ENCODE measurements at regions not wholly inside any gene's neighbourhood (a gene's known extent, or its start where the extent isn't known, plus 50 kb on each side); places are given as distances from the start of the nearest gene placed in this dataset.

GRCh38 chr18:45291621-45292615, 323.4 kb upstream of the SLC14A2 start:
- POLR2A ChIA-PET: no interaction called here
- Mint-ChIP-seq H3K36me3 (ENCODE audit: low read depth) (no peaks in the 10 kb centered on the region), H3K9me3 (no peaks in the 10 kb centered on the region), H3K27me3 (peaks cover 4% of the 10 kb centered on the region), H3K4me3 (no peak overlapping the region), H3K27ac (no peak overlapping the region), H3K4me1 (no peaks in the 10 kb centered on the region)
- DNase-seq: no peak
- CTCF ChIA-PET: no interaction called here

GRCh38 chr18:45295388-45295787, 319.9 kb upstream of the SLC14A2 start:
- H3K27ac Mint-ChIP-seq: no peak overlapping the region
- H3K4me3 Mint-ChIP-seq: no peak overlapping the region
- H3K36me3 Mint-ChIP-seq (ENCODE audit: low read depth): no peaks in the 10 kb centered on the region
- H3K27me3 Mint-ChIP-seq: peaks cover 4% of the 10 kb centered on the region
- CTCF ChIA-PET: no interaction called here
- H3K9me3 Mint-ChIP-seq: no peaks in the 10 kb centered on the region
- POLR2A ChIA-PET: no interaction called here
- no peaks in the 10 kb centered on the region for H3K4me1 Mint-ChIP-seq
- DNase-seq: no peak

DNA sequence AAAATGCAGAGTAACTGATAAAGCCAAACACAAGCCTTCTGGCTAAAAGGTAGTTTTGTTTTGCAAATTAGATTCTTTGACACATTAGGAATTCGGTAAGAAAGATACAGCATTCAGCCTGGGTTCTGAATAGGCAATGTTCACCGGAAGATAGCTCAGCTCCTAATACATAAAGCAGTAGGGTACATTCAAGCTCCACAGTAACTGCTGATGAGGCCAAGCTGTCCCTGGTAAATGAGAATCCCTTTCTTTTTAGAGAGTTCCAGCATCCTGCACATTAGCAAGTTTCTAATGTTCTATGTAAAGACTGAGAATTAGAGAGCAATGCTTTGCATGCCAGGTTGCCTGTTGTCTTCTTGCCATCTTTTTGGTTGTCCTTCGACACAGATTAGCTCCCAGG, 316.3 kb upstream of the SLC14A2 start:
- POLR2A ChIA-PET: no interaction called here
- no peaks in the 10 kb centered on the region for H3K9me3 Mint-ChIP-seq
- no peak overlapping the region for H3K4me3 Mint-ChIP-seq
- no peaks in the 10 kb centered on the region for H3K27me3 Mint-ChIP-seq
- no peaks in the 10 kb centered on the region for H3K4me1 Mint-ChIP-seq
- H3K27ac Mint-ChIP-seq: no peak overlapping the region
- no peaks in the 10 kb centered on the region for H3K36me3 Mint-ChIP-seq (ENCODE audit: low read depth)
- DNase-seq: no peak
- CTCF ChIA-PET: no interaction called here

GRCh38 chr18:45303026-45303425, 312.2 kb upstream of the SLC14A2 start:
- ChIA-PET POLR2A (no interaction called here), CTCF (no interaction called here)
- Mint-ChIP-seq H3K27me3 (no peaks in the 10 kb centered on the region), H3K36me3 (ENCODE audit: low read depth) (no peaks in the 10 kb centered on the region), H3K27ac (no peak overlapping the region), H3K4me3 (no peak overlapping the region), H3K9me3 (no peaks in the 10 kb centered on the region), H3K4me1 (no peaks in the 10 kb centered on the region)
- no peak for DNase-seq

DNA sequence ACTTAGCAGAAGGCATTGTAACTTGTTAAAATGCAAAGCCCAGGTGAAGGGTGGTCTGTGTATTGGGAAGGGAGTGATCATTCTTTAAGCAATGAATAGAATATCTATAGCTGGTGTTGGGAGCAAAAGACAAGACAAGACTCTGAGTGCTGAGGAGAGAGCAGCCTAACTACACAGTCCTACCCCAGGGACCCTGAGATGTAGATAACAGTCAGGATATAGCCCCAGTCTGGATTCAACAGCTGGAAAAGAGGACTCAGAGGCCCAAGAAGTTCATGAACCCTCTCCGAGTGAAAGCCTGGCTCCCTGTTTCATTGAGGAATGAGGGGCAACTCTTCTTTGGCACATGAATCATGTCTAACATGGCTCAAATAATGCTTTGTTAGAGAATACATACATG, 310.7 kb upstream of the SLC14A2 start:
- Mint-ChIP-seq H3K27me3 (no peaks in the 10 kb centered on the region), H3K9me3 (no peaks in the 10 kb centered on the region), H3K36me3 (ENCODE audit: low read depth) (no peaks in the 10 kb centered on the region), H3K4me3 (no peak overlapping the region), H3K4me1 (no peaks in the 10 kb centered on the region), H3K27ac (no peak overlapping the region)
- ChIA-PET CTCF (no interaction called here), POLR2A (no interaction called here)
- DNase-seq: no peak

DNA sequence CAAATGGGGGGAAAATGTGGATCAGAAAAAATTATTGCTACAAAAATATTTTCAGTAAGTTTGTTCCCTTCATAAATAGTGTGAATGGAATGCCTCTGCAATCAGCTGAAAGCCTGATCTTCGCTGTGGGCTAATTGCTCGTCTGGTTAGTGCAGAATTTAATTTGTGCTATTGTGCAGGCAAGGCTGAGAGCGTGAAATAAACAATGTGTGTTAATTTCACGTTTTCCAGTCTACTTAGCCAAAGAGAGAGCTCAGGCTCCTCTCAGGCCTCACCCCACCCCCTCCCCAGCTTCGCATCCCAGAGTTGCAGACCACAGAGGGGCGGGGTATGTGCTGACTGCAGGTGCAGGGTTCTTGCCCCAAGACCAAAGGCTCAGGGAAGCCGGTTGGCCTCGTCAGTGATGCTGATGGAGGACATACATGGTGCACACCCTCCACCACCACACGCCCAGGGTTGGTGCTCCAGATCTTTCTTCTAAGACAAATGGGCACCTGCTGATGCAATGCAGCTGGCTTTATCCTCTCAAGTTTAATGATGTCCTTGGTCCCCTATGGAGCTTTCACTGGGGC, 302.6 kb upstream of the SLC14A2 start:
- H3K9me3 Mint-ChIP-seq: no peaks in the 10 kb centered on the region

GRCh38 chr18:45316127-45316526, 299.1 kb upstream of the SLC14A2 start:
- Mint-ChIP-seq H3K36me3 (ENCODE audit: low read depth) (no peaks in the 10 kb centered on the region), H3K4me1 (no peaks in the 10 kb centered on the region), H3K27ac (no peak overlapping the region), H3K9me3 (no peaks in the 10 kb centered on the region), H3K27me3 (no peaks in the 10 kb centered on the region), H3K4me3 (no peak overlapping the region)
- ChIA-PET POLR2A (no interaction called here), CTCF (no interaction called here)
- no peak for DNase-seq

More for the DNA sequence above, 302.6 kb upstream of the SLC14A2 start:
- ChIA-PET POLR2A (interaction anchor here (0.6 kb wide), 1 partner anchor 1468 kb away, joined by 3 read pairs; no protein-coding TSS in a partner anchor), CTCF (no interaction called here)
- no peaks in the 10 kb centered on the region for H3K27me3 Mint-ChIP-seq
- no peaks in the 10 kb centered on the region for H3K4me1 Mint-ChIP-seq
- DNase-seq: no peak
- no peaks in the 10 kb centered on the region for H3K36me3 Mint-ChIP-seq (ENCODE audit: low read depth)
- no peak overlapping the region for H3K4me3 Mint-ChIP-seq
- H3K27ac Mint-ChIP-seq: no peak overlapping the region

DNA sequence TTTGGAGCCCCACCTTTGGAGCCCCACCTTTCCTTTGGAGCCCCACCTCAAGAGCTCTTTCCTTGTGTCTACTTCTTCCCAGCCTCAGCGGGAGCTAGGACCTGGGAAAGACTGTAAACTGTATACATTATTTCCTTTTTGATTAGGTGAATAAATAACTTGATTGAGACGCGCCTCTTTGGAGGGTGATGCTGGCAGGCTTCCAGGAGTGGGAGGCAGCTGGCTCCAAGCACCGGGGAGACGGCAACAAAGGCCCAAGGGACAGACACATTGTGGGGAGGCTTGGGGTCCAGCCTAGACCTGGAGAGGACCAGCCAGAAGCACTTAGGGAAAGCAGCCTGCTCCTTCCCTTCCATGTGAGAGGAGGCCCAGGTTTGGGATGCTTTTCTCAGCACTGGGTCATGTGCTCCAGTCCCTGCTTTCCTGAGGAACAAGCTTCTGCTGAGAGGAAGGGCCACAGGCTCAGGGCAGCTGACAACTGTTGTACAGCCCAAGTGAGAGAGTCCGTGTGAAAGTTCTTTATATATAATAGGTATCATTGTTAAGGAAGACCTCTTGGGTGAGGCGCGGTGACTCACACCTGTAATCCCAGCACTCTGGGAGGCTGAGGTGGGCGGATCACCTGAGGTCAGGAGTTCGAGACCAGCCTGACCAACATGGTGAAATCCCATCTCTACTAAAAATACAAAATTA, 297.2 kb upstream of the SLC14A2 start:
- Mint-ChIP-seq H3K27me3 (no peaks in the 10 kb centered on the region), H3K27ac (no peak overlapping the region), H3K36me3 (ENCODE audit: low read depth) (no peaks in the 10 kb centered on the region), H3K9me3 (no peaks in the 10 kb centered on the region), H3K4me3 (no peak overlapping the region), H3K4me1 (no peaks in the 10 kb centered on the region)
- ChIA-PET CTCF (no interaction called here), POLR2A (no interaction called here)
- DNase-seq: no peak

DNA sequence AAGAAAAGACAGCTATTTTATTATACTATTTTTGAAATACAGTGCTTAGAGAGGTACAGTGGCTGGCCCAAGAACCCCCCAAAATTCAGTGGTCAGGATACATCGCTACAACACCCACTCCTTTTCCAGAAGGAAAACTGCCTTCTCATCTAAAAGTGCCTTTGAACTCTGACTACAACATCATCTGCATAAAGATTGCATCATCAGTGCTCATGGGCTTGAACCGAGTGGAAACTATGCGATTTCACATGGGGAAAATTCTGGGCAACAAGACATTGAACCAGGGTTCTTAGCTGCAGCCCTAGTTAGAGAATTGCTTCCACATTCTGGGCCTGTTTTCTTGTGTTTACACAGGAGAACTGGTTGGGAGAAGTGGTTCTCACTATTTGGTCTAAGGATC, 294.6 kb upstream of the SLC14A2 start:
- no peaks in the 10 kb centered on the region for H3K36me3 Mint-ChIP-seq (ENCODE audit: low read depth)
- H3K9me3 Mint-ChIP-seq: no peaks in the 10 kb centered on the region
- no peaks in the 10 kb centered on the region for H3K4me1 Mint-ChIP-seq
- H3K4me3 Mint-ChIP-seq: no peak overlapping the region
- ChIA-PET CTCF (no interaction called here), POLR2A (no interaction called here)
- no peak overlapping the region for H3K27ac Mint-ChIP-seq
- no peaks in the 10 kb centered on the region for H3K27me3 Mint-ChIP-seq
- DNase-seq: no peak

GRCh38 chr18:45321520-45321919, 293.8 kb upstream of the SLC14A2 start:
- H3K9me3 Mint-ChIP-seq: no peaks in the 10 kb centered on the region
- ChIA-PET POLR2A (no interaction called here), CTCF (no interaction called here)
- no peak for DNase-seq
- no peak overlapping the region for H3K27ac Mint-ChIP-seq
- no peaks in the 10 kb centered on the region for H3K4me1 Mint-ChIP-seq
- no peaks in the 10 kb centered on the region for H3K27me3 Mint-ChIP-seq
- H3K4me3 Mint-ChIP-seq: no peak overlapping the region
- no peaks in the 10 kb centered on the region for H3K36me3 Mint-ChIP-seq (ENCODE audit: low read depth)

DNA sequence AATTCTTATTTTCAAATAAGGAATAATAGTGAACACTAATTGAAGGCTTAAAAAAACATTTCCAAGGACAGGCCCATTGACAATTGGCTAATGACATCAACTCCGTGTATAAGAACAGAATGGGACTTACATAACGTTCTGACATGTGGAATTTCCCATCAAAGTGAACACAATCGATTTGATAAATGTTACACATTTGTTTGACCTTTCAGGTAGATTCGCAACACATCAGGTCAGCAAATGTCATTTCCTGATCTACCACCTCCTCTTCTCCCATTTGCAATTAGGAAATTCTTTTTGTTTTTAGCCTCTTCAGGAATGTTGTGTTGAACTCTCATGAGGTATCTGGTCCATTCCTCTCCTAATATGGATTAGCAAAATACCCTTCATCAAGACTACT, 292.9 kb upstream of the SLC14A2 start:
- Mint-ChIP-seq H3K4me1 (no peaks in the 10 kb centered on the region), H3K27me3 (no peaks in the 10 kb centered on the region), H3K27ac (no peak overlapping the region), H3K9me3 (no peaks in the 10 kb centered on the region), H3K36me3 (ENCODE audit: low read depth) (no peaks in the 10 kb centered on the region), H3K4me3 (no peak overlapping the region)
- no peak for DNase-seq
- ChIA-PET POLR2A (no interaction called here), CTCF (no interaction called here)

DNA sequence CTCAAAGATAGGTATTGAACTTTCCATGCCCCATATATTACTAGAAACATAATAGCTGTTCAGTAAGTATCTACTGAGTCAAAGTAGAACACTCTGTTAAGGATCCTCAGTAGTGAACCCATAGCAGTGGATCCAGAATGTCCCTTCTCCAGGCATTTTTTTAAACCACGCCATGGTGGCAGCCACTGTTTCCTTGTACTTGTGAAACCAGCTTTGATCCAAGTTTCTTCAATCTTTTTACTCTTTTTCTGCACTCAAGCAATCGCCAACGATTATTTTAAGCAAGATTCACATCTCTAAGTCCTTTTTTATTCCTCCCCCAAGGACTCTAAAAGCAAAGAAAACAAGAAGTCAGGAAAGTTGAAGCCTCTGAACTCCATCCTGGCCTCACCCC, 291.2 kb upstream of the SLC14A2 start:
- Mint-ChIP-seq H3K4me1 (no peaks in the 10 kb centered on the region), H3K27ac (no peak overlapping the region)

GRCh38 chr18:45324495-45325113, 290.7 kb upstream of the SLC14A2 start:
- ChIA-PET POLR2A (no interaction called here), CTCF (no interaction called here)
- H3K36me3 Mint-ChIP-seq (ENCODE audit: low read depth): no peaks in the 10 kb centered on the region
- no peaks in the 10 kb centered on the region for H3K27me3 Mint-ChIP-seq
- H3K9me3 Mint-ChIP-seq: no peaks in the 10 kb centered on the region
- no peak for DNase-seq
- H3K27ac Mint-ChIP-seq: no peak overlapping the region
- H3K4me1 Mint-ChIP-seq: no peaks in the 10 kb centered on the region
- H3K4me3 Mint-ChIP-seq: no peak overlapping the region

More for the DNA sequence above, 291.2 kb upstream of the SLC14A2 start:
- no peak overlapping the region for H3K4me3 Mint-ChIP-seq
- H3K9me3 Mint-ChIP-seq: no peaks in the 10 kb centered on the region
- no peaks in the 10 kb centered on the region for H3K36me3 Mint-ChIP-seq (ENCODE audit: low read depth)
- ChIA-PET CTCF (no interaction called here), POLR2A (no interaction called here)
- H3K27me3 Mint-ChIP-seq: no peaks in the 10 kb centered on the region
- DNase-seq: no peak
